ENCODE measurements at regions not wholly inside any gene's neighbourhood (a gene's known extent, or its start where the extent isn't known, plus 50 kb on each side); places are given as distances from the start of the nearest gene placed in this dataset.

GRCh38 chr5:3346111-3346820 is 249.4 kb upstream of the IRX1 start:
- Histone ChIP-seq H2AFZ (ENCODE audit: low read depth, low read length) (no peak overlapping the region), H3K9me3 (ENCODE audit: insufficient read depth, low read length, severe bottlenecking) (no peaks in the 10 kb centered on the region), H3K27me3 (ENCODE audit: insufficient read depth, low read length, poor library complexity) (no peaks in the 10 kb centered on the region), H3K4me1 (ENCODE audit: insufficient read depth, low read length) (no peaks in the 10 kb centered on the region), H3K36me3 (ENCODE audit: insufficient read depth, low read length) (no peaks in the 10 kb centered on the region), H3K4me3 (ENCODE audit: low read depth in 1 of 2, low read length in 2 of 2) (no peak overlapping the region), H3K4me2 (ENCODE audit: insufficient read depth, low read length) (no peak overlapping the region), H3K27ac (ENCODE audit: low read length) (no peak overlapping the region), H4K20me1 (ENCODE audit: insufficient read depth, low read length) (no peaks in the 10 kb centered on the region), H3K79me2 (ENCODE audit: insufficient read depth, low read length) (no peaks in the 10 kb centered on the region), H3K9ac (ENCODE audit: low read depth, low read length) (no peak overlapping the region)
- no peak for TF ChIP-seq EZH2 (IDR thresholded peaks at IDR 0.05; ENCODE audit: borderline replicate concordance, low read depth, low read length, severe bottlenecking)
- TF ChIP-seq CTCF (IDR thresholded peaks at IDR 0.05; ENCODE audit: borderline replicate concordance, extremely low read depth, low read length, poor library complexity, severe bottlenecking): no peak
- ATAC-seq (ENCODE audit: insufficient read depth, low read depth) (no peak), DNase-seq (no peak)

GRCh38 chr5:3345195-3345594 is 250.4 kb upstream of the IRX1 start:
- ATAC-seq (ENCODE audit: insufficient read depth, low read depth) (no peak), DNase-seq (no peak)
- Histone ChIP-seq H2AFZ (ENCODE audit: low read depth, low read length) (no peak overlapping the region), H3K4me1 (ENCODE audit: insufficient read depth, low read length) (no peaks in the 10 kb centered on the region), H3K9ac (ENCODE audit: low read depth, low read length) (no peak overlapping the region), H3K79me2 (ENCODE audit: insufficient read depth, low read length) (no peaks in the 10 kb centered on the region), H3K4me2 (ENCODE audit: insufficient read depth, low read length) (no peak overlapping the region), H3K27me3 (ENCODE audit: insufficient read depth, low read length, poor library complexity) (no peaks in the 10 kb centered on the region), H3K9me3 (ENCODE audit: insufficient read depth, low read length, severe bottlenecking) (no peaks in the 10 kb centered on the region), H4K20me1 (ENCODE audit: insufficient read depth, low read length) (no peaks in the 10 kb centered on the region), H3K27ac (ENCODE audit: low read length) (no peak overlapping the region), H3K36me3 (ENCODE audit: insufficient read depth, low read length) (no peaks in the 10 kb centered on the region), H3K4me3 (ENCODE audit: low read depth in 1 of 2, low read length in 2 of 2) (no peak overlapping the region)
- TF ChIP-seq EZH2 (IDR thresholded peaks at IDR 0.05; ENCODE audit: borderline replicate concordance, low read depth, low read length, severe bottlenecking) (no peak), CTCF (IDR thresholded peaks at IDR 0.05; ENCODE audit: borderline replicate concordance, extremely low read depth, low read length, poor library complexity, severe bottlenecking) (no peak)

- no peaks in the 10 kb centered on the region for H3K36me3 ChIP-seq (ENCODE audit: insufficient read depth, low read length)
- no peak for ATAC-seq (ENCODE audit: insufficient read depth, low read depth)
- H3K9me3 ChIP-seq (ENCODE audit: insufficient read depth, low read length, severe bottlenecking): no peaks in the 10 kb centered on the region
These were observed 251.0 kb upstream of the IRX1 start for GRCh38 chr5:3344671-3345070.

More at GRCh38 chr5:3344671-3345070, 251.0 kb upstream of the IRX1 start:
- Histone ChIP-seq H3K4me3 (ENCODE audit: low read depth in 1 of 2, low read length in 2 of 2) (no peak overlapping the region), H3K27ac (ENCODE audit: low read length) (no peak overlapping the region), H3K4me1 (ENCODE audit: insufficient read depth, low read length) (no peaks in the 10 kb centered on the region), H2AFZ (ENCODE audit: low read depth, low read length) (no peak overlapping the region), H3K27me3 (ENCODE audit: insufficient read depth, low read length, poor library complexity) (no peaks in the 10 kb centered on the region), H3K4me2 (ENCODE audit: insufficient read depth, low read length) (no peak overlapping the region), H4K20me1 (ENCODE audit: insufficient read depth, low read length) (no peaks in the 10 kb centered on the region), H3K79me2 (ENCODE audit: insufficient read depth, low read length) (no peaks in the 10 kb centered on the region), H3K9ac (ENCODE audit: low read depth, low read length) (no peak overlapping the region)
- DNase-seq: no peak
- no peak for TF ChIP-seq EZH2 (IDR thresholded peaks at IDR 0.05; ENCODE audit: borderline replicate concordance, low read depth, low read length, severe bottlenecking)
- no peak for TF ChIP-seq CTCF (IDR thresholded peaks at IDR 0.05; ENCODE audit: borderline replicate concordance, extremely low read depth, low read length, poor library complexity, severe bottlenecking)

All from DND-41 (cell line).